Nucleus accumbens (tissue), 56 donors: ENCODE measurements at regions not wholly inside any gene's neighbourhood (a gene's known extent, or its start where the extent isn't known, plus 50 kb on each side); places are given as distances from the start of the nearest gene placed in this dataset.
"Not testable (repeated sequence)": the region's sequence is repeated elsewhere in the genome, so short reads cannot be mapped to it uniquely, and the experiment has no call there.

Experiments used
- DNase-seq, 56 donors: peaks; one replicate each; lab custom pipeline; 2025; lab: John Stamatoyannopoulos, UW

DNA sequence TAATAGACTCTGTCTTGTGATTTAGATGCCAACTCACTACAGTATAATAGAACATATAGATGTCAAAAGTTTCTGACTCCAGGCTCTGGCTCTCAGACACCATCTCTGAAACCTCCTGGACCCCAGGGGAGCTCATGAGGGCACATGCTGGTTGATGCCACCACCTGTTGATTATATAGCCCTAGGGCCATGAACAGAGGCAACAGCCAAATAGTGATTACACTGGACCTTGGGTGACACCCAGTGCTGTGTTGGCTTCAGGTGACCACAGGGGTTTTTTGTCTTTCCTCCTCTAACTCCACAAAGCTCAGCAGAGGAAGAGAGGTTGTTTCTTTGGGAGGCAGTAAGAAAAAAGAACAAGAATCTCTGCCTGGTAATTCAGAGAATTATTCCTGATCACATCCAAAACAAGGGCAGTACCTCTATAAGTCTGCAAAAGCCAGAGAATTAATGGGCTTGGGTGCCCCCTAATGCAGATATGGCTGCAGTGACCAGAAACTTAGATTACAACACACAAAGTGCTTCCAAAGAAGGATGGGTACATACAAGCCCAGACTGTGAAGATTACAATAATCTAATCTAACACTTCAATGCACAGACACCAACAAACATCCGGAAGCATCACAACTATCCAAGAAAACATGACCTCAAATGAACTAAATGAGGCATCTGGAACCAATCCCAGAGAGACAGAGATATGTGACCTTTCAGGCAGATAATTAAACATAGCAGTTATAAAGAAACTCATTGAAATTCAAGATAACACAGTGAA, 1920.6 kb downstream of the ARAP2 start:
- no peak for DNase-seq

DNA sequence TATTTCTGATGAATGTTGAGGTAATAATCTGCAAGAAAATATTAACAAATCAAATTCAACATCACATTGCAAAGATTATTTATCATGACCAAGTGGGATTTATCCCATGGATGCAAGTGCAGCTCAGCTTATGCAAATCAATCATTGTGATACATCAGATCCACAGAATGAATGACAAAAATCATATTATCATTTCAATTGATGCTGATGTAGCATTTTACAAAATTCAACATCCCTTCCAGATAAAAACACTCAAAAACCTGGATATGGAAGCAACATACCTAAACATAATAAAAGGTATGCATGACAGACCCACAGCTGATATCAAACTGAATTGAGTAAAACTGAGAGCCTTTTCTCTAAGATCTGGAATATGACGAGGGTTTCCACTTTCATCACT, 1915.4 kb downstream of the ARAP2 start:
- no peak for DNase-seq

DNA sequence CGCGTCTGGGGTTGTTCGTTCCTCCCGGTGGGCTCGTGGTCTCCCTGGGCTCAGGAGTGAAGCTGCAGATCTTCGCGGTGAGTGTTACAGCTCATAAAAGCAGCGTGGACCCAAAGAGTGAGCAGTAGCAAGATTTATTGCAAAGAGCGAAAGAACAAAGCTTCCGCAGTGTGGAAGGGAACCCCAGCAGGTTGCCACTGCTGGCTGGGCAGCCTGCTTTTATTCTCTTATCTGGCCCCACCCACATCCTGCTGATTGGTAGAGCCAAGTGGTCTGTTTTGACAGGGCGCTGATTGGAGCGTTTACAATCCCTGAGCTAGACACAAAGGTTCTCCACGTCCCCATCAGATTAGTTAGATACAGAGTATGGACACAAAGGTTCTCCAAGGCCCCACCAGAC, 1909.2 kb downstream of the ARAP2 start:
- not testable (repeated sequence) for DNase-seq

GRCh38 chr4:34335556-34335955, 1908.8 kb downstream of the ARAP2 start:
- not testable (repeated sequence) for DNase-seq

- DNase-seq: no peak
Observed at GRCh38 chr4:34362654-34363053, 1881.7 kb downstream of the ARAP2 start.

DNA sequence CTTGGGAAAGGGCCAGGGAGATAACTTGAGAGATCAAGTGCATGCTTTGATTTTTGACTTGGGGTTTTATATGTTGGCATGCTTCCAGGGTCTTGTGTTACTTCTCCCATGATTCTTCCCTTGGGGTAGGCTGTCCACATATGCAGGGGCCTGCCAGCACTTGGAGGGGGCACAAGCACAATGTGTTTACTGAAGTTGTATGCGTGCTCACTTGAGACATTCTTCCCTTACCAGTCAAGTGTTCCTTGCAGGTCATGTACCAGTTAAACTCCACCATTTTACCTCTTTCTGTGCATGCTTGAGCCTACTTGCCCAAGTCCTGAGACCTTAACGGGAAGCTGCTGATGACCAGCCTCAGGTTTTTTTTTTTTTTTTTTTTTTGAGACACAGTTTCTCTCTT, 1880.5 kb downstream of the ARAP2 start:
- DNase-seq: no peak

GRCh38 chr4:34365946-34366345, 1878.4 kb downstream of the ARAP2 start:
- DNase-seq: no peak

DNA sequence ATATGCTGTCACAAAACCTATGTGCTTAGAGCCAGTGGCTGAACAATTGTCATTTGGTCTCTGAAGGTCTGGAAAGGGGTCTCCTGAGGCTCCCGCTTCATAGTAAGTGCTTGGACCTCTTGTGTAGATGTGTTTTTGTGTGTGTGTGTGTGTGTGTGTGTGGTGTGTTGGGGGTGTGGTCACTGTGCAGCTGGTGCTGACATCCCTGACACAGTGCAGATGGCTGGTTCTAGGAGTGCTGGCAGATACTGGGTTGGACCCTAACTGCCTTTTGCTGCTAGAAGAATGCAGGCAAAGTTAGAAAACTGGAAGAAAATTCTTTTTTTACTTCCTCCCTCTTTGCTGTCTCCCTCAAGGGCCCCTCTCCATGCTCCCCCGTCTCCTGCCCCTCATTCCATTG, 1872.6 kb downstream of the ARAP2 start:
- no peak for DNase-seq

DNA sequence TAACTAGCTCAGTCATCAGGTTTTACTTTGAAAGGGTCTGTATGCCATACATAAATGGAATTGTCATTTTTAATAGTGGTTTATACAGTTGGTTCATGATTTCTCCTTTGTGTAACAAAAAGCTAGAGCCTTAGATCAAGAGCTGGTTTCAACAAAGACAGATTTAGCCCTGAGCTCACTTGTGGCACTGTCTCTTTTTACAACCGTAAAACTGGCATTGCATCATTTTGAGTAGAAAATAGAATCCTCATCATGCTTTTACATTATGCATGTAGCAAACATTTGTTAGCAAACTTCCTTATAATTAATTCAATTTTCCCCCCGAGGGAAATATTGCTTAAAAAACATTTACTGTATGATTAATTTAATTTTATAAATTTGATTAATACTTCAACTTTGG, 1871.5 kb downstream of the ARAP2 start:
- DNase-seq: no peak

DNA sequence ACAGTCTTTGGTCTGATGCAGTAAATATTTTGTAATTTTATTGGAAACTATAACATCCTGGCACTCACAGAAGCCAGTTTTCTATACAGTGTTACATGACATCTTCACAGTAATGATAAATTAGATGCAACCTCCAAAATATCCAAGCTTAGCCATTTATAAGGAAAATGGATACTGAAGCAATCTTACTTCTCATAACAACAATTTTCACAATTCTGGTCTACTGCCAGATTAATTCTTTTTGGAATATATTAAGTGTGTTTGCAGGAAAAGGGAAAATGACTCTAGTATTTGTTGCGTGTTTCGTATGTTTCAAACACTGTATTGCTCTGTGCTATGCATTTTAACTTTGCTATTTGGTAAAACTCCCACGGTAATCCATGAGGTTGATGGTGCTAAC, 1870.9 kb downstream of the ARAP2 start:
- DNase-seq: no peak

- no peak for DNase-seq
Observed at GRCh38 chr4:34412233-34412632, 1832.1 kb downstream of the ARAP2 start.

DNA sequence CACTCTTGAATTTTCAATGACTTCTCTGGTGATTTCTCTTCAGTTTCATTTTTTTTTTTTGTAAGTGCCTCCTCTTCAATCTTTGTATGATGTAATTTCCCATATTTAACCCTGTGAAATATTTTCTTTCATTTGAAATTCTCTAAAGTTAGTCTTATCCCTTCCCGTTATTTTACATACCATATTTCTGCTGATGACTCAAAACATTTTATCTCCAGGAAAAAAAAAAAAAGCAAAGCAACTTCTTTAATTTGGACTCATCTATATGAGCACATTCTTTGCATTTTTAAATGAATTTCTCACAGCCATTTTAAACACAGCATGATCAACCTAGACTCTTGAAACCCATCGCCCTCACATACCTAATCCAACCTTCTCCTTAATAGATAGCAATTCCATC, 1831.4 kb downstream of the ARAP2 start:
- no peak for DNase-seq

GRCh38 chr4:34417160-34417559, 1827.2 kb downstream of the ARAP2 start:
- DNase-seq: no peak

DNA sequence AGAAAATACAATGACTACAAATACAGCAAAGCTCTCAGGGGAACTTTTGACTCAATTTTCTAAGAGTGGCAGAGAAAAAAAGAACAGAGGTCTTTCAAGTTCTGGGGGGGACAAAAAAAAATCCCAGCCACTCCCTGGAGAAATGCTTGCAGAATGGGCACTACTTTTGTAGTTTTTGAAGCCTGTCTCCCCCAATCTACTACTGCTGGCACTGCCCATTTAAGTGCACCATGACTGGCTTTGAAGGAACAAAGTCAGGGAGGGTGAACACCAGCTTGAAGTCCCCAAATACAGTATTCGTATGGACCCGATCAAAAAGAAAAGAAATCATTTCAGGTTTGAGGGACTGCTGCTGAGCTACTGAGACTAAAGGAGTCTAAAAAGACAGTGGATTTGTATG, 1824.4 kb downstream of the ARAP2 start:
- DNase-seq: no peak

DNA sequence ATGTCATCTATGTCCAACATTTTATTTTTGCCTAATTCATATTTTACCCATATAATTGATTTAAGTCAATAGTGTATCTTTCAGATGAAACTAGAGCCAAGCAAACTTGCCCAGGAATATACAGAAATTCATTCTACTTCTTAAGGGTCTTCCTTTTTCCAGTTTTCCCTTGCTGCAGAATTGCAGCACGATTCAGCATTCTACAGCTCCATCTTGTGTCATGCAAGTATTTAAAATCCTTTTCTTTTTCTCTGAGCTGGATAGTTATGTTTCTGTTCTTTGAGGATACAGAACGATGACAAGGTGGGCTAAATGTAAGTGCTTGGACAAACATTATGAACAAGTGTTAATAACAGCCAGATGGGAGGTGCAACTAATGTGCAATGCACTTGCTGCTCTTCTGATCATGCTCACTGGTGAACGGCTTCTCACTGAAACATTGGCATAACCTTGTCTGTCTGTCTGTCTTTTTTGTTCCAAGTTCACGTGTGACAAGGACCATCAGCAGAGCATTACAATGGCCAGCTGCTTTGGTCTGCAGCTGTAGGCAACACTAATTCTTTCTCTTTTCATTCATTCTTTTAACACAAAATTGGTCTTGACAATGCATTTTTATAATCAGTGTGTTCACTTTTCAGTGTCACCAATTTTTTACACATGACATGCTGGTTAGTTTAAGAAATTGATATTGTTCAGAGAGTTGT, 1821.7 kb downstream of the ARAP2 start:
- no peak for DNase-seq

- no peak for DNase-seq
Observed at GRCh38 chr4:34432706-34433105, 1811.6 kb downstream of the ARAP2 start.

GRCh38 chr4:34434377-34434776, 1809.9 kb downstream of the ARAP2 start:
- not testable (repeated sequence) for DNase-seq

GRCh38 chr4:34464196-34464595, 1780.1 kb downstream of the ARAP2 start:
- DNase-seq: no peak

GRCh38 chr4:34466411-34466810, 1777.9 kb downstream of the ARAP2 start:
- DNase-seq: no peak

DNA sequence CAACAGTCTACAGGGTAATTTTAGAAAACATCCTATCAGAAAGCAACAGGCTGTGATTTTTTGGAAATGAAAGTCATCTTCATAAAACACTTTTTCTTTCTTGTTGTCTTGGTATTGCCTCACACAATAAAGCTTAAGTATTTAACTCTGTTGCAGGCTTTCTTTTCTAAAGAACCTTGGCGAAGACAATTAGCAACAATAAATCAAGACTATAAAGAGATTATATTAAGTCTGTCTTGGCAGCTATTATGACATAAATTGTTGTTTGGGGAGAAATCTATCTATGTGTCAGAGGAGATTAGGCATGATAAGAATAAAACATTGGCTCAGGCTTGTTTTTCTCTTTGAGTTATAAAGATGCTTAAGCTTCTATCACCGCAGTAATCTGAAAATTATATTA, 1774.8 kb downstream of the ARAP2 start:
- no peak for DNase-seq

GRCh38 chr4:34485252-34485651, 1759.1 kb downstream of the ARAP2 start:
- no peak for DNase-seq
